Thoracic aorta (tissue), 2 donors: ENCODE measurements at regions not wholly inside any gene's neighbourhood (a gene's known extent, or its start where the extent isn't known, plus 50 kb on each side); places are given as distances from the start of the nearest gene placed in this dataset.

Experiments used
- ATAC-seq: fragments of 150-250 bp; one replicate; pipeline ENCODE4 v1.8.0; 2017; ENCODE audit warnings: low read depth; ENCODE audit not compliant: insufficient number of reproducible peaks, low FRiP score
- DNase-seq: peaks from one replicate; pipeline ENCODE4 v3.0.0-alpha.2; 2020; ENCODE audit warnings: low spot score
- H3K27ac ChIP-seq, 2 donors: fragments of 200-600 bp; sonication (generic); 1 replicate in 1 of 2; 2 replicates in 1 of 2; pipeline ENCODE4 v1.5.1; 2016; ENCODE audit warnings: mild to moderate bottlenecking in 2 of 2, moderate library complexity in 2 of 2
- H3K27me3 ChIP-seq: fragments of 200-600 bp; sonication (generic); replicated peaks from 2 replicates; pipeline ENCODE4 v1.6.0; 2016; ENCODE audit warnings: mild to moderate bottlenecking; ENCODE audit not compliant: insufficient read depth
- H3K36me3 ChIP-seq: fragments of 200-600 bp; sonication (generic); one replicate; pipeline ENCODE4 v1.5.1; 2016
- H3K4me1 ChIP-seq, 2 donors: fragments of 200-600 bp; sonication (generic); 1 replicate in 1 of 2; 2 replicates in 1 of 2; pipeline versions ENCODE4 v1.5.1 to v1.6.0; 2016; ENCODE audit warnings: low read depth in 2 of 2, mild to moderate bottlenecking in 1 of 2; ENCODE audit not compliant: control insufficient read depth in 1 of 2
- H3K4me3 ChIP-seq: fragments of 200-600 bp; sonication (generic); 2 replicates; pipeline ENCODE4 v1.5.1; 2016; ENCODE audit warnings: mild to moderate bottlenecking
- H3K9me3 ChIP-seq: fragments of 200-600 bp; sonication (generic); 2 replicates; pipeline ENCODE4 v1.5.1; 2016
- CTCF ChIP-seq: fragments of 200-600 bp; sonication (generic); IDR thresholded peaks from one replicate; pipeline ENCODE4 v1.5.1; 2019; ENCODE audit warnings: antibody characterized with exemption

GRCh38 chr2:172229125-172229524, 126.4 kb upstream of the DLX2 start:
- H3K27ac ChIP-seq: no peak overlapping the region
- no peaks in the 10 kb centered on the region for H3K36me3 ChIP-seq
- no peak overlapping the region for H3K4me3 ChIP-seq
- DNase-seq (no peak), ATAC-seq (no peak)
- no peak for TF ChIP-seq CTCF
- H3K4me1 ChIP-seq: no peaks in the 10 kb centered on the region
- H3K9me3 ChIP-seq: no peaks in the 10 kb centered on the region
- no peaks in the 10 kb centered on the region for H3K27me3 ChIP-seq

- Histone ChIP-seq H3K36me3 (no peaks in the 10 kb centered on the region), H3K27ac (no peak overlapping the region), H3K9me3 (no peaks in the 10 kb centered on the region), H3K4me3 (no peak overlapping the region), H3K4me1 (peaks cover 5 to 12% of the 10 kb centered on the region in 2 donors), H3K27me3 (no peaks in the 10 kb centered on the region)
- no peak for TF ChIP-seq CTCF
- ATAC-seq: no peak
- no peak for DNase-seq
These were observed 127.7 kb upstream of the DLX2 start for GRCh38 chr2:172230332-172230888.

GRCh38 chr2:172230889-172231401, 128.2 kb upstream of the DLX2 start:
- no peaks in the 10 kb centered on the region for H3K9me3 ChIP-seq
- TF ChIP-seq CTCF: no peak
- no peaks in the 10 kb centered on the region for H3K36me3 ChIP-seq
- no peak overlapping the region for H3K4me3 ChIP-seq
- H3K4me1 ChIP-seq: peaks cover 6 to 15% of the 10 kb centered on the region in 2 donors
- no peak for DNase-seq
- H3K27me3 ChIP-seq: no peaks in the 10 kb centered on the region
- no peak overlapping the region for H3K27ac ChIP-seq
- no peak for ATAC-seq

- no peak for DNase-seq
- Histone ChIP-seq H3K9me3 (no peaks in the 10 kb centered on the region), H3K4me3 (no peak overlapping the region), H3K27ac (no peak overlapping the region), H3K36me3 (no peaks in the 10 kb centered on the region), H3K4me1 (peaks cover 6 to 15% of the 10 kb centered on the region in 2 donors), H3K27me3 (no peaks in the 10 kb centered on the region)
- no peak for ATAC-seq
- no peak for TF ChIP-seq CTCF
These were observed 128.8 kb upstream of the DLX2 start for GRCh38 chr2:172231508-172231907.

DNA sequence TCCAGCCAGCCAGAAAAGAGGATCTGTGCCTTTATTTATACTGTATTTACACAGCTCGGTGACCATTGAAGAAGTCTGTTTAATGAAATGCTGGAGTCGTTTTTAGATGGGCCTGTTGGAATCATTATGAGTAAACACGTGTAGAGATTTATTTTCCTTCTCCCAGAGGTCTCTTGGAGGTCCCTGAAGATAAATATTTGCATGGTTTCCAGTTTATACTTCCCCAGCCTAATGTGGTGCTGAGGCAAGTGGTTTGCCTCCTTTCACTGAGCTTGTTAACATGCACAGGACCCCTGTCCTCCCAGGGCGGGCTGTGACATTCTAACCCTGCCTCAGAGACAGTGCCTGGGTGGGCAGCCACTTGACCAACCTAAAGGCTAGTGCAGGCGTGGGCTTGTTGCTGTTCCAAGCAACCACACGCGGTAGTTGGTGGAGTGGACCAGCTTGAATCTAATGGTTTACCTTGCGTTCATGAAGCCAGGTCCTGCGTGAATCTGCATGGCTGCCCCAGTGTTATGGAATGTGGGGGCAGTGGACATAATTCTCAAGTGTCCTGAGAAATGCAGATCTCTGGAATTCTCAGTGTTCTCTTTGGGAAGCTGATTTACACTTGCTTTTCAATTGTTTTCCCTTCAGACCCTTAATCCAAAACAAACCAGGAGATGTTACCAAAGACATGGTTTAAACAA, 130.2 kb upstream of the DLX2 start:
- Histone ChIP-seq H3K27me3 (no peaks in the 10 kb centered on the region), H3K36me3 (no peaks in the 10 kb centered on the region), H3K9me3 (no peaks in the 10 kb centered on the region), H3K27ac (no peak overlapping the region), H3K4me3 (no peak overlapping the region), H3K4me1 (peaks cover 6 to 15% of the 10 kb centered on the region in 2 donors)
- no peak for TF ChIP-seq CTCF
- DNase-seq: no peak
- no peak for ATAC-seq
